Fibroblast of the aortic adventitia (primary cell): ENCODE measurements at regions not wholly inside any gene's neighbourhood (a gene's known extent, or its start where the extent isn't known, plus 50 kb on each side); places are given as distances from the start of the nearest gene placed in this dataset.

ENCODE experiments used
- DNase-seq: peaks from one replicate; pipeline ENCODE4 v3.0.0-alpha.2; 2010; ENCODE audit warnings: low read depth
- H3K4me3 ChIP-seq: 2 replicates; pipeline ENCODE4 v1.5.1; 2011; ENCODE audit warnings: low read depth, mild to moderate bottlenecking, control low read depth, low read length, moderate library complexity
- CTCF ChIP-seq: IDR thresholded peaks from 2 replicates; pipeline ENCODE4 v1.5.1; 2011; ENCODE audit warnings: mild to moderate bottlenecking, low read length, control low read depth, inconsistent platforms; ENCODE audit not compliant: insufficient read depth

- no peak for DNase-seq
Observed at GRCh38 chr2:7725850-7726242, 808.6 kb downstream of the RNF144A start.

GRCh38 chr2:7726989-7727388, 809.8 kb downstream of the RNF144A start:
- no peak for TF ChIP-seq CTCF
- no peak overlapping the region for H3K4me3 ChIP-seq
- DNase-seq, result no peak

More at GRCh38 chr2:7725850-7726242, 808.6 kb downstream of the RNF144A start:
- TF ChIP-seq CTCF, result no peak
- H3K4me3 ChIP-seq, result no peak overlapping the region

- no peak for DNase-seq
- no peak for TF ChIP-seq CTCF
Observed at GRCh38 chr2:7728388-7728787, 811.2 kb downstream of the RNF144A start.

GRCh38 chr2:7730449-7730848, 813.2 kb downstream of the RNF144A start:
- H3K4me3 ChIP-seq, result no peak overlapping the region
- no peak for TF ChIP-seq CTCF
- peak; percentile 19 for DNase-seq

More at GRCh38 chr2:7728388-7728787, 811.2 kb downstream of the RNF144A start:
- H3K4me3 ChIP-seq, result no peak overlapping the region

- no peak for TF ChIP-seq CTCF
Observed at GRCh38 chr2:7730990-7731389, 813.8 kb downstream of the RNF144A start.

GRCh38 chr2:7732497-7732896, 815.3 kb downstream of the RNF144A start:
- DNase-seq, result no peak
- TF ChIP-seq CTCF, result no peak
- no peak overlapping the region for H3K4me3 ChIP-seq

More at GRCh38 chr2:7730990-7731389, 813.8 kb downstream of the RNF144A start:
- no peak overlapping the region for H3K4me3 ChIP-seq
- DNase-seq, result no peak

GRCh38 chr2:7736646-7737305, 819.6 kb downstream of the RNF144A start:
- no peak overlapping the region for H3K4me3 ChIP-seq
- TF ChIP-seq CTCF, result no peak
- DNase-seq, result no peak
